Upper lobe of left lung (tissue), 6 donors: ENCODE measurements at regions not wholly inside any gene's neighbourhood (a gene's known extent, or its start where the extent isn't known, plus 50 kb on each side); places are given as distances from the start of the nearest gene placed in this dataset.

Experiments used
- ATAC-seq, 2 donors: fragments of 200-7000 bp; cut with Tn5 transposase; one replicate each; pipeline ENCODE4 v1.9.1; 2022; ENCODE audit warnings: mild to moderate bottlenecking in 2 of 2, moderate library complexity in 2 of 2; ENCODE audit not compliant: low FRiP score in 2 of 2
- DNase-seq, 2 donors: peaks; one replicate each; pipeline ENCODE4 v3.0.0-alpha.2; 2019 to 2020
- H3K27ac ChIP-seq, 4 donors: fragments of 200-600 bp; sonication (generic); one replicate each; pipeline ENCODE4 v1.5.1; 2016 to 2019
- H3K27me3 ChIP-seq, 4 donors: fragments of 200-600 bp; sonication (generic); one replicate each; pipeline ENCODE4 v1.5.1; 2017 to 2019
- H3K36me3 ChIP-seq, 4 donors: fragments of 200-600 bp; sonication (generic); one replicate each; pipeline ENCODE4 v1.5.1; 2016 to 2019
- H3K4me1 ChIP-seq, 4 donors: fragments of 200-600 bp; sonication (generic); one replicate each; pipeline ENCODE4 v1.5.1; 2018 to 2019
- H3K4me3 ChIP-seq, 4 donors: fragments of 200-600 bp; sonication (generic); one replicate each; pipeline ENCODE4 v1.5.1; 2017 to 2019; ENCODE audit warnings: mild to moderate bottlenecking in 2 of 4, moderate library complexity in 1 of 4
- H3K9me3 ChIP-seq, 4 donors: fragments of 200-600 bp; sonication (generic); one replicate each; pipeline ENCODE4 v1.5.1; 2018 to 2019
- EP300 ChIP-seq, 4 donors: sonication (generic); formaldehyde crosslinking; IDR thresholded peaks; one replicate each; pipeline ENCODE4 v1.5.1; 2017; ENCODE audit warnings: antibody characterized with exemption in 4 of 4, control low read depth in 2 of 4
- POLR2A ChIP-seq, 4 donors: fragments of 450-650 bp; IDR thresholded peaks; one replicate each; pipeline ENCODE4 v1.5.1; 2016 to 2017; ENCODE audit warnings: antibody characterized with exemption in 4 of 4, mild to moderate bottlenecking in 2 of 4
- POLR2AphosphoS5 ChIP-seq, 2 donors: sonication (generic); formaldehyde crosslinking; IDR thresholded peaks; one replicate each; pipeline ENCODE4 v1.5.1; 2017; ENCODE audit warnings: antibody characterized with exemption in 2 of 2
- WGBS, 2 donors: methylation state at CpG; one replicate each; pipeline ENCODE4 v1.1.5; 2017 to 2018; 5-methylcytosine and 5-hydroxymethylcytosine counted together
- TF ChIP-seq, protein P1 (sequence below), 6 experiments: fragments of 450-650 bp in 4 of 6; fragments of 200-600 bp in 2 of 6; sonication (generic) in 2 of 6; IDR thresholded peaks; one replicate each; pipeline ENCODE4 v1.5.1; 2016 to 2019; ENCODE audit warnings: antibody characterized with exemption in 6 of 6
- donor health status: DM: no; HTN: no; CAD: no; lungs with moderate emphysema.
- donor health status: DM: no; HTN: yes; CAD: no; lungs with severe emphysema.

DNA sequence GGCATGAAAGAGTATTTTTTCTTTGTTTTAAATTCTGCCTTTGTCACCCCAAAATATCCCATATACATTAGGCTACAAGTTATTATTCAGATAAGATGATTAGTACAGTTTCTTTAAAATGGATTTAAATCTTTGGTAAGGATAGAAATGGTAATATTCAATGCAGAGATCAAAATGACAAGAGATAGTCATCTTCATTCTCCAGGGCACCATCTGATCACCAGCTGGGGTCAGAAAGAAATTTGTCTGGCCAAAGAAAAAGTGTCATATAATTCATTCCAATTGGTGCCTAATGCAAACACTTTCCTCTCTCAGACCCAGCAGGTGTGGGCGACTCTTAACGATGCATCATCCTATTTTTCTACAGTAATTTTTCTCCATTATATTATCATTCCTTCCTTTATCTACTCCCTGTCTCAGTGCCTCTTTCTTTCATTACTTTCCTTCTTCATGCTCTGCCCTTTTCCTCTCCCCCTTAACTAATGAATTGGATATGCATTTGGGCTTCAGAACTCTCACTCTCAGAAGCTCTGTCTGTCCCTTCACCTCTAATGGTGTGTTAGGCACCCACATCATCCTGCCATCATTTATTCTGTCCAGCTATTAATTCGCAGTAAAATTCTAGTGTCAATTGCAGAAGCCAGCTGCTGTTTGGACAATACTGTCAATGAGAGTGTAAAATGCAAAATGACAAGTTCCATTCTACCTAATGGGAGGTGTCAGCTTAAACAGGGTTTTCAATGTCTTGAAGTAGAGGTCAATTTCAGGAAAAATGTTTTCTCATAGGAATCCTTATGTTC is 570.5 kb downstream of the TDRD15 start:
- H3K27me3 ChIP-seq: no peaks in the 10 kb centered on the region
- H3K27ac ChIP-seq: no peak overlapping the region
- 77 to 79% methylated on average over 3 of the region's 3 CpGs for WGBS, 2 donors
- no peak overlapping the region for H3K4me3 ChIP-seq
- TF ChIP-seq POLR2A (IDR thresholded peaks at IDR 0.05) (no peak), POLR2AphosphoS5 (IDR thresholded peaks at IDR 0.05) (no peak), EP300 (IDR thresholded peaks at IDR 0.05) (no peak)
- TF ChIP-seq, protein P1, sequence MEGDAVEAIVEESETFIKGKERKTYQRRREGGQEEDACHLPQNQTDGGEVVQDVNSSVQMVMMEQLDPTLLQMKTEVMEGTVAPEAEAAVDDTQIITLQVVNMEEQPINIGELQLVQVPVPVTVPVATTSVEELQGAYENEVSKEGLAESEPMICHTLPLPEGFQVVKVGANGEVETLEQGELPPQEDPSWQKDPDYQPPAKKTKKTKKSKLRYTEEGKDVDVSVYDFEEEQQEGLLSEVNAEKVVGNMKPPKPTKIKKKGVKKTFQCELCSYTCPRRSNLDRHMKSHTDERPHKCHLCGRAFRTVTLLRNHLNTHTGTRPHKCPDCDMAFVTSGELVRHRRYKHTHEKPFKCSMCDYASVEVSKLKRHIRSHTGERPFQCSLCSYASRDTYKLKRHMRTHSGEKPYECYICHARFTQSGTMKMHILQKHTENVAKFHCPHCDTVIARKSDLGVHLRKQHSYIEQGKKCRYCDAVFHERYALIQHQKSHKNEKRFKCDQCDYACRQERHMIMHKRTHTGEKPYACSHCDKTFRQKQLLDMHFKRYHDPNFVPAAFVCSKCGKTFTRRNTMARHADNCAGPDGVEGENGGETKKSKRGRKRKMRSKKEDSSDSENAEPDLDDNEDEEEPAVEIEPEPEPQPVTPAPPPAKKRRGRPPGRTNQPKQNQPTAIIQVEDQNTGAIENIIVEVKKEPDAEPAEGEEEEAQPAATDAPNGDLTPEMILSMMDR (IDR thresholded peaks at IDR 0.05): no peak
- DNase-seq: no peak
- no peaks in the 10 kb centered on the region for H3K4me1 ChIP-seq
- H3K36me3 ChIP-seq: no peaks in the 10 kb centered on the region
- no peaks in the 10 kb centered on the region for H3K9me3 ChIP-seq
- ATAC-seq: no peak

DNA sequence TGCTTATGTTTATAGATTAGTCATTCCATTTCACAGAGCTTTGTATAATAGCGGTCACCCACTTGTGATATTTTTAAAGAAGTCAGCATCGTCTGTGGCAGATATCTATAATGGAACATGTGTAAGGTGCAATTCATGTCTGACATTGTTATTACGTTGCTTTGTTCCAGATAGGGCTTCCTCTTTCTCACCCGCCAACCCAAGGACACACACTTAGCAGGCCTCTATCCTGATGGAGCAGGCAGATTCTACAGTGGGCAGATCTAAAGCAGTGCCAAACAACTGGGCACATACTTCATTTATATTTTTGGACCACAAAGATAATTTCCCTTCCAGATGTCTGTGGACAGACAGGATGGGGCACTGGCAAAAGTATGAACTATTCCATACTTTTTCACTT is 573.1 kb downstream of the TDRD15 start:
- DNase-seq (no peak), ATAC-seq (no peak)
- H3K36me3 ChIP-seq: no peaks in the 10 kb centered on the region
- no peak overlapping the region for H3K27ac ChIP-seq
- H3K27me3 ChIP-seq: no peaks in the 10 kb centered on the region
- no peak for TF ChIP-seq POLR2A (IDR thresholded peaks at IDR 0.05)
- TF ChIP-seq, protein P1 (IDR thresholded peaks at IDR 0.05): no peak
- no peak for TF ChIP-seq EP300 (IDR thresholded peaks at IDR 0.05)
- TF ChIP-seq POLR2AphosphoS5 (IDR thresholded peaks at IDR 0.05): no peak
- H3K4me1 ChIP-seq: no peaks in the 10 kb centered on the region
- H3K4me3 ChIP-seq: no peak overlapping the region
- 73 to 90% methylated on average over 4 of the region's 4 CpGs for WGBS, 2 donors
- H3K9me3 ChIP-seq: no peaks in the 10 kb centered on the region

DNA sequence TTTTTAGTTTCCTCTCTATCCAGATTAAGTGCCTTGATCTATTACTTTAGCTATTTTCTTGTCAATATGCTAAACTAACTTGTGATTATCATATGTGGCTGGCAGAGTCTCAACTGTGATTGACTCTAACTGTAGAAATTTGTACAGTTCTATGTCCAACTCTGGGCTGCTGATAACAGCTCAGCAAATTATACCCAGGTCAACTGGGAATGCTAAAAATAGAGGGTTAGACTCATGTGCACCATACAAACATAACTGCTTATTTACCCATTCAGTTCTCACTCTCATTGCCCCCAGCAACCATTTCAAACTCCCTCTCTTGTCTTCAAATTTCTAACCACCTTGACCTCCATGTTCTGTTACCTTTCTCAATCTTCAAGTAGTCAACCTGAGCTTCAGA is 576.9 kb downstream of the TDRD15 start:
- no peak for TF ChIP-seq POLR2AphosphoS5 (IDR thresholded peaks at IDR 0.05)
- no peak for TF ChIP-seq POLR2A (IDR thresholded peaks at IDR 0.05)
- TF ChIP-seq, protein P1 (IDR thresholded peaks at IDR 0.05): no peak
- no peak for TF ChIP-seq EP300 (IDR thresholded peaks at IDR 0.05)
- H3K27ac ChIP-seq: no peak overlapping the region
- DNase-seq: no peak
- H3K36me3 ChIP-seq: no peaks in the 10 kb centered on the region
- H3K27me3 ChIP-seq: no peaks in the 10 kb centered on the region
- no peak for ATAC-seq
- H3K4me3 ChIP-seq: no peak overlapping the region
- H3K4me1 ChIP-seq: no peaks in the 10 kb centered on the region
- no peaks in the 10 kb centered on the region for H3K9me3 ChIP-seq

DNA sequence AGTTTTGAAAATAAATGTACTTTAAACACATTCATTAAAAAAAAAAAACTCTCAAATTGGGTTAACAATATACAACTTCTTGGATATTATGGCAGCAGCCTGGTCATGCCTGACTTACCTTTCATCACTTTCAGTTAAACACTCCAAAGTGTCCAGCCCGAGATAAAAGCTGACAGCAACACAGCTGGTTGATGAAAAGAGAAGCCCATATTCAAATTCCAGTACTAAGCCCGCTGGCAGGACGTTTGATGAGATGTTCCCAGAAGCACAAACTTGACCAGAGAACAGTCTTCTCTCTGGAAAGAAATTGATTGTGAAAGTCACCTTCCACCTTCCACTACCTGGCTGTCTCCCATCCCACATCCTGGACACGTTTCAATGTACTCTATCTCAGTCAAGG is 586.3 kb downstream of the TDRD15 start:
- WGBS, 2 donors: 49 to 58% methylated on average over 4 of the region's 4 CpGs
- Histone ChIP-seq H3K4me3 (no peak overlapping the region), H3K27ac (no peak overlapping the region), H3K27me3 (no peaks in the 10 kb centered on the region), H3K9me3 (no peaks in the 10 kb centered on the region), H3K36me3 (no peaks in the 10 kb centered on the region), H3K4me1 (no peaks in the 10 kb centered on the region)
- no peak for ATAC-seq
- no peak for DNase-seq
- TF ChIP-seq POLR2A (IDR thresholded peaks at IDR 0.05) (no peak), EP300 (IDR thresholded peaks at IDR 0.05) (no peak), POLR2AphosphoS5 (IDR thresholded peaks at IDR 0.05) (no peak)
- TF ChIP-seq, protein P1 (IDR thresholded peaks at IDR 0.05): no peak

DNA sequence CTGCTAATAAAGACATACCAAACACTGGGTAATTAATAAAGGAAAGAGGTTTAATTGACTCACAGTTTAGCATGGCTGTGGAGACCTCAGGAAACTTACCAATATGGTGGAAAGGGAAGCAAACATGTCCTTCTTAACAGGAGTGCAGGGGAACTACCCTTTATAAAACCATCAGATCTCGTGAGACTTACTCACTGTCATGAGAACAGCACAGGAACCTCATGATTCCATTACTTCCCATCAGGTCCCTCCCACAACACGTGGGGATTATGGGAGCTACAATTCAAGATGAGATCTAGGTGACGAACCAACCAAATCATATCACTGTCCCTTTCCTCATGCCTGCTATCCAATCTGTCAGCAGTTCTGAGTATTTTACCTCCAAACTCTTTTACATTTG is 586.7 kb downstream of the TDRD15 start:
- DNase-seq: no peak
- Histone ChIP-seq H3K36me3 (no peaks in the 10 kb centered on the region), H3K9me3 (no peaks in the 10 kb centered on the region), H3K4me3 (no peak overlapping the region), H3K27me3 (no peaks in the 10 kb centered on the region), H3K4me1 (no peaks in the 10 kb centered on the region), H3K27ac (no peak overlapping the region)
- TF ChIP-seq EP300 (IDR thresholded peaks at IDR 0.05) (no peak), POLR2AphosphoS5 (IDR thresholded peaks at IDR 0.05) (no peak)
- no peak for ATAC-seq
- 70 to 75% methylated on average over 3 of the region's 3 CpGs for WGBS, 2 donors
